Aorta (tissue), 5 donors: ENCODE measurements at regions not wholly inside any gene's neighbourhood (a gene's known extent, or its start where the extent isn't known, plus 50 kb on each side); places are given as distances from the start of the nearest gene placed in this dataset.

ENCODE experiments used
- ATAC-seq: fragments of 200-7000 bp; cut with Tn5 transposase; one replicate; pipeline ENCODE4 v1.9.1; 2022; ENCODE audit warnings: moderate library complexity; ENCODE audit not compliant: low FRiP score
- DNase-seq, 2 donors: peaks; one replicate each; pipeline ENCODE4 v3.0.0-alpha.2; 2020
- H3K27ac ChIP-seq, 2 donors: one replicate each; pipeline ENCODE4 v1.5.1; 2013; ENCODE audit warnings: low read length in 2 of 2, mild to moderate bottlenecking in 2 of 2, moderate library complexity in 2 of 2, control low read depth in 1 of 2, inconsistent platforms in 1 of 2, low read depth in 1 of 2
- H3K27me3 ChIP-seq, 2 donors: one replicate each; pipeline ENCODE4 v1.6.1; 2013; ENCODE audit warnings: control low read depth in 1 of 2, low read length in 1 of 2, mild to moderate bottlenecking in 1 of 2, moderate library complexity in 1 of 2; ENCODE audit not compliant: insufficient read depth in 2 of 2, control insufficient read depth in 1 of 2
- H3K36me3 ChIP-seq, 2 donors: one replicate each; pipeline ENCODE4 v1.6.1; 2013; ENCODE audit warnings: control low read depth in 1 of 2, low read length in 1 of 2, mild to moderate bottlenecking in 1 of 2; ENCODE audit not compliant: insufficient read depth in 2 of 2, control insufficient read depth in 1 of 2
- H3K4me1 ChIP-seq, 2 donors: one replicate each; pipeline ENCODE4 v1.6.1; 2013; ENCODE audit warnings: low read length in 2 of 2, control low read depth in 1 of 2, mild to moderate bottlenecking in 1 of 2, moderate library complexity in 1 of 2; ENCODE audit not compliant: insufficient read depth in 2 of 2, control insufficient read depth in 1 of 2
- H3K4me3 ChIP-seq, 2 donors: one replicate each; pipeline ENCODE4 v1.5.1; 2013; ENCODE audit warnings: low read length in 2 of 2, control low read depth in 1 of 2, mild to moderate bottlenecking in 1 of 2
- H3K9me3 ChIP-seq: one replicate; pipeline ENCODE4 v1.6.1; 2013; ENCODE audit warnings: mild to moderate bottlenecking, low read length; ENCODE audit not compliant: control insufficient read depth
- WGBS, 2 donors: extraction: QIAGEN DNeasy Blood & Tissue Kit; methylation state at CpG; one replicate each; pipeline ENCODE4 v1.1.7; 2013; 5-methylcytosine and 5-hydroxymethylcytosine counted together
- intact Hi-C, 2 donors: fragments of 100-400 bp; cut with DNase I; formaldehyde crosslinking; loops; one replicate each; pipeline versions ENCODE4 v1.14.2 to v1.15.0; 2022
- donor health status: healthy with polysubstance abuse.
- donor health status: Bipolar disorder and iron deficiency.
- donor health status: DM: no; HTN: no; CAD: no.
- donor health status: DM: no; HTN: no; CAD: no.
- donor health status: DM: yes; HTN: yes; CAD: no.

DNA sequence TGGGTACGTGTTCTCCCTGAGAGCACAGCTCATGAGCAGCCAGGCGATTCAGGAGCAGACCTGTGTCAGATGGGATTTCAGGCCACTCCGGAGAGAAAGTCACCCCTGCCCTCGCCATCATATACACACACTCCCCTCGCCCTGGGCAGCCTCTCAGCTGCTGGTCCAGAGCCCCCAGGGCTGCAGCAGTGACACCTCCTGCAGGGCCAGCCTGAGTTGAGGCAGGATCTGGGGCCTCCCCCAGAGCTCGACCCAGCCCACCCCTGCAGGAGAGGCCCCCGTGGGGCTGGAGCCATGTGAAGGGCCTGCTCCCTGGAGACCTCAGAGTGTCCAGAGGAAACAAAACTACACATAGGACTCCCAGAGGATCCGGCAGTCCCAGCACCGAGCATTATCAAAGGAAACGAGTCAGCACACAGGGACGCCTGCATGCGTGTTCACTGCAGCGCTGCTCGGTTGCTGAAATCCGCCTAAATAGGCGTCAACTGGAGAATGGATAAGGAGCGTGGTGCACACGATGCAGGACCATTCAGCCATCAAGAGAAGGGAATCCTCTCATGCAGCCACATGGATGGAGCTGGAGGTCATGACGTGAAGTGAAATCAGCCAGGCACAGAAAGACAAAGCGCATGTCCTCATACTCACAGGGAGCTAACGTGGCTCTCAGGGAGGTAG, 104.0 kb downstream of the TNFAIP2 start:
- no peak for ATAC-seq
- H3K4me3 ChIP-seq = no peak overlapping the region
- DNase-seq = no peak
- no peaks in the 10 kb centered on the region for H3K9me3 ChIP-seq
- H3K27me3 ChIP-seq = no peaks in the 10 kb centered on the region
- intact Hi-C loops = no loop called here
- no peak overlapping the region for H3K27ac ChIP-seq
- no peaks in the 10 kb centered on the region for H3K36me3 ChIP-seq
- WGBS, 2 donors = 86 to 87% methylated on average over 21 of the region's 21 CpGs
- H3K4me1 ChIP-seq = no peaks in the 10 kb centered on the region

DNA sequence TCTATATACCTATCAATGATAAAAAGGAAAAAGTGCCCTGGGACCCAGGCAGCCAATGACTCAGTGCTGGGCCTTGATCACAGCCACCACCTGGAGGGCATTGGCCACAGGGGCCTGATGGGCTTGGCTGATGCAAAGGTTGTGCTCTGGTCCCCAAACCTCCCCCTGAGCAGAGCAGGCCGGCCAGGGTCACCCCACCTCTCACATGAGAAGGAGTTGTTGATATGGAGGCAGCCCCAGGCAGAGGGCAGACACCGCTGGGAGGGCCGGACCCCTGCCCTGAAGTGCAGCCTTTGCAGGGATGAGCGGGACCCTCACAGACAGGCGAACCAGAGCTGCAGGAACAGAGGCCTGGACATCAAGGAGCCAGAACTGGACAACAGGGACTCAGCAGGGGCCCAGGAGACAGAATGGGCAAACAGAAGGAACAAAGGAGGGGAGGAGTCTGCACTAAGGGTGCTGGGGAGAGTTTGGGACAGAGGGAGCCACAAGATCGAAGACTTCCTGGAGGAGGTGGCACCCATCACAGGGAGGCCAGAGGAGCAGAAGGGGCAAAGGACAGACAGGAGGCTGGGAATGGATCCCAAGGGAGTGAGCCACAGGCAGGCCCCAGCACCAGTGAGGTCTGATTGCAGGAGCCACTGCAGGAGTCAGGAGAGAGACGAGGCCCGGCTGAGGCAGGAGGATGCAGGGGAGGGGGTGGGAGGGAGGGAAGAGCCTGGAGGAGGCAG, 105.0 kb downstream of the TNFAIP2 start:
- intact Hi-C loops = no loop called here
- H3K4me1 ChIP-seq = no peaks in the 10 kb centered on the region
- DNase-seq (no peak), ATAC-seq (no peak)
- H3K27ac ChIP-seq = no peak overlapping the region
- H3K36me3 ChIP-seq = no peaks in the 10 kb centered on the region
- WGBS, 2 donors = 92 to 95% methylated on average over 8 of the region's 8 CpGs
- H3K4me3 ChIP-seq = no peak overlapping the region
- no peaks in the 10 kb centered on the region for H3K27me3 ChIP-seq
- no peaks in the 10 kb centered on the region for H3K9me3 ChIP-seq

DNA sequence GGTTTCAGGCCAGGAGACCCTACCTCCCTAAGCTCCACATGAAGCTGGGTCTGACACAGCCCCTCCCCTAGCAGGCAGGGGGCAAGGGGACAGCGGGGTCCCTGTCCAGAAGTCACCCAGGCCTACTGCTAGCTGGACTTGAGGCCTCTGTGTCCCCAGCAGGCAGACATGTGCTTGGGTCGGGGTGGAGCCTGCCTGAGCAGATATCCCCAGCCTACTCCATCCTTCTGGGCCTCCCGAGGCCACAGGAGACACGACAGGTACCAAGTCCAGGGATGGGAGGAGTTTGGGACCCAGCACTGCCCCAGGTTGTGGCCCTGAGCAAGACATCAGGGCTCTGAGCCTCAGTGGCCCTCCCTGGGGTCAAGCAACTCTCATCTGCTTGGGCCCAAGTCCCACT, 105.2 kb upstream of the EIF5 start:
- H3K27me3 ChIP-seq = no peaks in the 10 kb centered on the region
- H3K4me1 ChIP-seq = no peaks in the 10 kb centered on the region
- H3K4me3 ChIP-seq = no peak overlapping the region
- no peak overlapping the region for H3K27ac ChIP-seq
- no peaks in the 10 kb centered on the region for H3K9me3 ChIP-seq
- no peak for ATAC-seq
- H3K36me3 ChIP-seq = no peaks in the 10 kb centered on the region
- 96% methylated on average over 4 of the region's 4 CpGs for WGBS, 2 donors
- intact Hi-C loops = no loop called here
- DNase-seq = no peak

DNA sequence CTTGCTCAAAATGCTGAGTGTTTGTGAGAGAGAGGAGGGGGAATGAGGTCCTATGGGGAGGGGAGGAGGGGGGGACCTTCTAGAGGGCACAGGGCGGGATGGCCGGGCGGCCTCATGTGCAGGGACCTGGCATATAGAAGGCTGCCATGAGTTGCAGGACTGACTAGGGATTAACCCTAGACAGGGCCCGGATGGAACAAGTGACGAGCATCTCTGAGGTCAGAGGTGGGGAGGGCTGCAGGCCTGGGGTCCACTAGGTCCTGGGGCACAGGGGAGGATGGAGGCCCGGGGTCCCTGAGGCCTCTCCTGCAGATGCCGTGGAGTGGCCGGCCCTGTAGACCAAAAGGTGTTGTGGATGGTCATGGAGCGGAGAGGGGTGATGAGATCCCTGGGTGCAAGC, 104.0 kb upstream of the EIF5 start:
- no peak for ATAC-seq
- no peaks in the 10 kb centered on the region for H3K36me3 ChIP-seq
- no peaks in the 10 kb centered on the region for H3K9me3 ChIP-seq
- intact Hi-C loops = no loop called here
- WGBS, 2 donors = 94 to 96% methylated on average over 9 of the region's 9 CpGs
- no peaks in the 10 kb centered on the region for H3K27me3 ChIP-seq
- H3K4me1 ChIP-seq = no peaks in the 10 kb centered on the region
- DNase-seq = no peak
- H3K4me3 ChIP-seq = no peak overlapping the region
- H3K27ac ChIP-seq = no peak overlapping the region

DNA sequence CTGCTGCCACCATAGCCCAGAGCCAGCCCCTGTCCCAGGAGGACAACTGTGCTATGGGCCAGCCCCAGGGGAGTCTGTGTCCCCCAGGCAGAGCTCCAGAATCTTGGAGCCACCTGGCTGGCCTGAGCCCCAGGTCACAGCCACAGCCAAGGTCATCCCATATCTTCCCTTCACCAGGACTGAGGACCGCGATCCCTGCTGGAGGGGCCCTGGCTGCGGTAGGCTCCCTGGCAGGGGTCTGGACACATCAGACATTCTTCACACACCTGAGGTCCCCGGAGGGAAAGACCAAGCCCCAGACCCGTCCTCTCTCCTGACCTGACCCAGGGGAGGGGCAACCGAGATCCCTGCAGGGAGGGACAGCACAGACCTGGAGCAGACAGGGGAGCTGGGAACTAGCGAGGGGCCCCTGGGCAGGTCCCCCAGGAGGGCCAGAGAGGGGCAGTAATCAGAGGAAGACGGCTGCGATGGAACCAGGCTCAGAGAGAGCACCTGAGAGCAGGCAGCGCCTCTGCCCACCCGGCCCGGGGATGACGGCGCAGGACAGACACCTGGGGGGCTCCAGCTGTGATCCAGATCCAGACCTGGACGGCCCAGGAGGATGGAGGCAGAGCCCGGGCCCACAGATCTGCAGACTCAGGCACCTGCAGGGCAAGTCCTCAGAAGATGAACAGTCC, 103.2 kb upstream of the EIF5 start:
- no peaks in the 10 kb centered on the region for H3K4me1 ChIP-seq
- H3K27me3 ChIP-seq = no peaks in the 10 kb centered on the region
- no peak overlapping the region for H3K27ac ChIP-seq
- no peak for ATAC-seq
- intact Hi-C loops = no loop called here
- DNase-seq = no peak
- no peaks in the 10 kb centered on the region for H3K36me3 ChIP-seq
- no peaks in the 10 kb centered on the region for H3K9me3 ChIP-seq
- WGBS, 2 donors = 94 to 96% methylated on average over 16 of the region's 16 CpGs
- H3K4me3 ChIP-seq = no peak overlapping the region

DNA sequence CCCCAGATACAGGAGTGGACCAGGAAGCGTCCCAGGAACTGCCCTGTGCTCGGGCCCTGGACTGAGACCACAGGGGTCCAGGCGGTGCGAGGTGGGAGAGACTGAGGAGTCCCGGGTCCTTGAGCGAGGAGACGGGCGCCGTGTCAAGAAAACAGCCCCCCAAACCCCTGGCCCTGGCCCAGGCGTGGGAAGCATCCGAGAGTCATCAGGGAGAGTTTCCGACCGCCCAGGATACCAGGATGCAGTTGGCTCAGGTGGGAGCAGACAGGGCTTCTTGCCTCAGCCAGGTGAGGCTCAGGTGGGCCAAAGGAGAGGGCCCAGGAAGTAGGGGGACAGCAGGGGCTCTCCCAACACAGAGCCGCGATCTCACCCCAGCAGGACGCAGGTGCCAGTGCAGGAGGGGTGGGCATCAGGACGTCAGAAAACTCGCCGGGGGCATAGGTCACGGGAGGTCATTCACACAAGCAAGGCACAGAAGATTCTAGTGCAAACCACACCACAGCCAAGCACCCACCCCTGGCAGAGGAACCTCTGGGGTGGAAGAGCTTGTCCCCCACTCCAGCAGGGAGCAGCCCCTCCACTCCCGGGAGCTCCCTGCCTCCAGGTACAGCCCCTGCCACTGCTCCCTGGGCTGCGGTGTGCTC, 102.5 kb upstream of the EIF5 start:
- H3K27ac ChIP-seq = no peak overlapping the region
- H3K4me1 ChIP-seq = no peaks in the 10 kb centered on the region
- H3K9me3 ChIP-seq = no peaks in the 10 kb centered on the region
- 90 to 96% methylated on average over 22 of the region's 22 CpGs for WGBS, 2 donors
- intact Hi-C loops = no loop called here
- H3K27me3 ChIP-seq = no peaks in the 10 kb centered on the region
- no peak overlapping the region for H3K4me3 ChIP-seq
- DNase-seq = no peak
- ATAC-seq = no peak
- no peaks in the 10 kb centered on the region for H3K36me3 ChIP-seq

DNA sequence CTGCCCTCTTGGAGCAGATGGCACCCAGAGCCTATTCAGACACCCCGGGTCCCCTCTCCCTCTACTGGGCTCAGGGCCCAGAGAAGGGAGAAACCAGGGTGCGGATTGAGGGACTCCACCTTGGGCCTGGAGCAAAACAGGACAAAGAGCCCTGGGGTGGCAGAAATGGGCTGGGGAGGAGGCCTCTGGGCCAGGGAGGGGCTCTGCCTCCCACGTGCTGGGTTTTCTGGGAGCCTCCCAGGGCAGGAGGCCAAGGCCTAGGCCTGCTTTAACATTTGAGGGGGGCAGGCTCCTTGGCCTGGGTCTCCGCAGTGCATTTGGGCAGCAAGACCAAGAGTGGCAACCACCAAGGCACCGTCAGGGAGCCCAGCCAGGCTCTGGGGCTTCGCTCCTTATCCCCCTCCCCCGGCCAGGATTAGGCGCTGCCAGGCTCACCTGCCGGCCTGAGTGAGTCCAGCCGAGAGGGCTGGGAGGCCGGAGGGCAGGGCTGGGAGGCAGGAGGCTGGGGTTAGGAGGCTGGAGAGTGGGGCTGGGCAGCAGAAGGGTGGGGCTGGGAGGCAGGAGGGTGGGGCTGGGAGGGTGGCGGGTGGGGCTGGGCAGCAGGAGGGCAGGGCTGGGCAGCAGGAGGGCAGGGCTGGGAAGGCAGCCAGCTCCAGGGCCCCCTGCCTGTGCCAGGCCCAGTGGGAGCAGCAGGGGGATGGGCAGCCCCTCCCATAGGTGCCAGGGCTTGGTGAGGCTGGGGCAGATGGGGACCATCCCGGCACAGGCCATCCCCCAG, 101.8 kb upstream of the EIF5 start:
- DNase-seq (no peak), ATAC-seq (peak; percentile 26)
- H3K27ac ChIP-seq = no peak overlapping the region
- no peak overlapping the region for H3K4me3 ChIP-seq
- intact Hi-C loops = no loop called here
- no peaks in the 10 kb centered on the region for H3K36me3 ChIP-seq
- no peaks in the 10 kb centered on the region for H3K27me3 ChIP-seq
- WGBS, 2 donors = 87 to 92% methylated on average over 12 to 13 of the region's 13 CpGs
- no peaks in the 10 kb centered on the region for H3K9me3 ChIP-seq
- no peaks in the 10 kb centered on the region for H3K4me1 ChIP-seq

DNA sequence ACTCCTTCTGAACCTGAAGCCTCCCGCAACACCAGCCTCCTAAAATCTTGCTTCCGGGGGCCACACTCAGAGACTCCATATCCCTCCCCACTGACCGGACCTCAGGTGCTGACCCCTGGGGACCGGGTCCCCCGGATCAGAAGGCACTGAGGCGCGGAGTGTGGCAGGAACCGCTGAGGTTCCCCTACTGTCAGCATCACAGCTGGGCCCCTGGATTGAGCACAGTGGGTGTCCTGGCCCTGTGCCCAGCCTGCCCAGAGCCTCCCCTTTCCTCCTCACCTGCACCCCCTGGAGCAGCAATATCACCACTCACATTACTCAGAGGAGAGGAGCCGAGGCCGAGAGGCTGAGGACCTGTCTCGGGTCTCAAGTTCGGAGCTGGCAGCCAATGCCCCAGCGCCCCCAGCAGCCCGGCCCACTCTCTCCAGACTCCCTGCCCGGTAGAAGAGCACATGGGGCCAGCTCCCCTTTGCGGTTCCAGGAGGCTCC, 101.2 kb upstream of the EIF5 start:
- no peaks in the 10 kb centered on the region for H3K36me3 ChIP-seq
- no peaks in the 10 kb centered on the region for H3K4me1 ChIP-seq
- no peak for DNase-seq
- no peak overlapping the region for H3K4me3 ChIP-seq
- intact Hi-C loops = no loop called here
- no peak overlapping the region for H3K27ac ChIP-seq
- H3K9me3 ChIP-seq = no peaks in the 10 kb centered on the region
- peak; percentile 33 for ATAC-seq
- WGBS, 2 donors = 95 to 96% methylated on average over 16 of the region's 16 CpGs
- no peaks in the 10 kb centered on the region for H3K27me3 ChIP-seq
